ENCODE measurements at regions not wholly inside any gene's neighbourhood (a gene's known extent, or its start where the extent isn't known, plus 50 kb on each side); places are given as distances from the start of the nearest gene placed in this dataset.

DNA sequence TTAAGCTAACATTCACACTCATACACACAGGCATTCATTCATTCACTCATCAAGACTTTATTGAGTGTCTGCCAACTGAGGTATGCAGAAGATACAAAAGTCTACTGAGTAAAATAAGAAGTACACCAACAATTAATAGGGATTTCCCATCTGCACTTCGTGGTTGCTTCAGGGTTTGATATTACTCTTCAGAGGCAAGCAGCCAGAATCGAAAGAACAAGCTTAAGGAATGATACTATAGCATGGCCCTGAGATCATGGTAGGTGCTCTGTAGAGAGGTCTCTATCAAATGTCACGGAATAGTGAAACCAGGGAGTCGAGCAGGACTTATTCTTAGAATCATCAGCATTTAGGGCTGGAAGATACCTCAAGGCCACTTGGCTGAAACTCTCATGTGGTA lies 135.4 kb downstream of the NRN1 start:
- H3K27me3 ChIP-seq (ENCODE audit: insufficient read depth) = no peaks in the 10 kb centered on the region
- H3K9me3 ChIP-seq = no peaks in the 10 kb centered on the region
- WGBS (ENCODE audit: low lambda C conversion rate) = 6% methylated on average over 4 of the region's 4 CpGs

More for the DNA sequence above, 135.4 kb downstream of the NRN1 start:
- no peaks in the 10 kb centered on the region for H3K9me2 ChIP-seq
- no peak for DNase-seq
- ChIA-PET CTCF (no interaction called here), POLR2A (no interaction called here)
- TF ChIP-seq POLR2AphosphoS5 (IDR thresholded peaks at IDR 0.05; ENCODE audit: low read depth, low read length) = no peak
- TF ChIP-seq FOXJ3 (CRISPR knock-in tag; IDR thresholded peaks at IDR 0.05) = no peak
- TF ChIP-seq, protein P1, sequence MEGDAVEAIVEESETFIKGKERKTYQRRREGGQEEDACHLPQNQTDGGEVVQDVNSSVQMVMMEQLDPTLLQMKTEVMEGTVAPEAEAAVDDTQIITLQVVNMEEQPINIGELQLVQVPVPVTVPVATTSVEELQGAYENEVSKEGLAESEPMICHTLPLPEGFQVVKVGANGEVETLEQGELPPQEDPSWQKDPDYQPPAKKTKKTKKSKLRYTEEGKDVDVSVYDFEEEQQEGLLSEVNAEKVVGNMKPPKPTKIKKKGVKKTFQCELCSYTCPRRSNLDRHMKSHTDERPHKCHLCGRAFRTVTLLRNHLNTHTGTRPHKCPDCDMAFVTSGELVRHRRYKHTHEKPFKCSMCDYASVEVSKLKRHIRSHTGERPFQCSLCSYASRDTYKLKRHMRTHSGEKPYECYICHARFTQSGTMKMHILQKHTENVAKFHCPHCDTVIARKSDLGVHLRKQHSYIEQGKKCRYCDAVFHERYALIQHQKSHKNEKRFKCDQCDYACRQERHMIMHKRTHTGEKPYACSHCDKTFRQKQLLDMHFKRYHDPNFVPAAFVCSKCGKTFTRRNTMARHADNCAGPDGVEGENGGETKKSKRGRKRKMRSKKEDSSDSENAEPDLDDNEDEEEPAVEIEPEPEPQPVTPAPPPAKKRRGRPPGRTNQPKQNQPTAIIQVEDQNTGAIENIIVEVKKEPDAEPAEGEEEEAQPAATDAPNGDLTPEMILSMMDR (IDR thresholded peaks at IDR 0.05) = no peak
- no peak for TF ChIP-seq JUND (IDR thresholded peaks at IDR 0.05)
- TF ChIP-seq, protein P2, sequence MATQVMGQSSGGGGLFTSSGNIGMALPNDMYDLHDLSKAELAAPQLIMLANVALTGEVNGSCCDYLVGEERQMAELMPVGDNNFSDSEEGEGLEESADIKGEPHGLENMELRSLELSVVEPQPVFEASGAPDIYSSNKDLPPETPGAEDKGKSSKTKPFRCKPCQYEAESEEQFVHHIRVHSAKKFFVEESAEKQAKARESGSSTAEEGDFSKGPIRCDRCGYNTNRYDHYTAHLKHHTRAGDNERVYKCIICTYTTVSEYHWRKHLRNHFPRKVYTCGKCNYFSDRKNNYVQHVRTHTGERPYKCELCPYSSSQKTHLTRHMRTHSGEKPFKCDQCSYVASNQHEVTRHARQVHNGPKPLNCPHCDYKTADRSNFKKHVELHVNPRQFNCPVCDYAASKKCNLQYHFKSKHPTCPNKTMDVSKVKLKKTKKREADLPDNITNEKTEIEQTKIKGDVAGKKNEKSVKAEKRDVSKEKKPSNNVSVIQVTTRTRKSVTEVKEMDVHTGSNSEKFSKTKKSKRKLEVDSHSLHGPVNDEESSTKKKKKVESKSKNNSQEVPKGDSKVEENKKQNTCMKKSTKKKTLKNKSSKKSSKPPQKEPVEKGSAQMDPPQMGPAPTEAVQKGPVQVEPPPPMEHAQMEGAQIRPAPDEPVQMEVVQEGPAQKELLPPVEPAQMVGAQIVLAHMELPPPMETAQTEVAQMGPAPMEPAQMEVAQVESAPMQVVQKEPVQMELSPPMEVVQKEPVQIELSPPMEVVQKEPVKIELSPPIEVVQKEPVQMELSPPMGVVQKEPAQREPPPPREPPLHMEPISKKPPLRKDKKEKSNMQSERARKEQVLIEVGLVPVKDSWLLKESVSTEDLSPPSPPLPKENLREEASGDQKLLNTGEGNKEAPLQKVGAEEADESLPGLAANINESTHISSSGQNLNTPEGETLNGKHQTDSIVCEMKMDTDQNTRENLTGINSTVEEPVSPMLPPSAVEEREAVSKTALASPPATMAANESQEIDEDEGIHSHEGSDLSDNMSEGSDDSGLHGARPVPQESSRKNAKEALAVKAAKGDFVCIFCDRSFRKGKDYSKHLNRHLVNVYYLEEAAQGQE (IDR thresholded peaks at IDR 0.05; ENCODE audit: low read depth, low read length) = no peak
- no peak for TF ChIP-seq FOSL2 (IDR thresholded peaks at IDR 0.05; ENCODE audit: borderline replicate concordance, low read depth)
- TF ChIP-seq SIN3A (IDR thresholded peaks at IDR 0.05; ENCODE audit: borderline replicate concordance, low read depth, low read length) = no peak
- no peak for TF ChIP-seq TEAD4 (IDR thresholded peaks at IDR 0.05; ENCODE audit: borderline replicate concordance, insufficient read depth)
- TF ChIP-seq EZH2phosphoT487 (IDR thresholded peaks at IDR 0.05; ENCODE audit: borderline replicate concordance, low read depth) = no peak
- no peak for TF ChIP-seq MXI1 (IDR thresholded peaks at IDR 0.05; ENCODE audit: low read depth, low read length)
- no peak for TF ChIP-seq RAD21 (IDR thresholded peaks at IDR 0.05; ENCODE audit: low read length)
- TF ChIP-seq TAF1 (IDR thresholded peaks at IDR 0.05; ENCODE audit: borderline replicate concordance, low read depth, low read length) = no peak
- no peak for TF ChIP-seq YY1 (IDR thresholded peaks at IDR 0.05; ENCODE audit: low read depth)
- TF ChIP-seq GATA2 (CRISPR knock-in tag; IDR thresholded peaks at IDR 0.05) = no peak
- TF ChIP-seq CHD2 (IDR thresholded peaks at IDR 0.05; ENCODE audit: low read length, partially characterized antibody) = no peak
- no peak for TF ChIP-seq TCF12 (IDR thresholded peaks at IDR 0.05)
- TF ChIP-seq RCOR1 (IDR thresholded peaks at IDR 0.05; ENCODE audit: low read length) = no peak
- TF ChIP-seq, protein P3, sequence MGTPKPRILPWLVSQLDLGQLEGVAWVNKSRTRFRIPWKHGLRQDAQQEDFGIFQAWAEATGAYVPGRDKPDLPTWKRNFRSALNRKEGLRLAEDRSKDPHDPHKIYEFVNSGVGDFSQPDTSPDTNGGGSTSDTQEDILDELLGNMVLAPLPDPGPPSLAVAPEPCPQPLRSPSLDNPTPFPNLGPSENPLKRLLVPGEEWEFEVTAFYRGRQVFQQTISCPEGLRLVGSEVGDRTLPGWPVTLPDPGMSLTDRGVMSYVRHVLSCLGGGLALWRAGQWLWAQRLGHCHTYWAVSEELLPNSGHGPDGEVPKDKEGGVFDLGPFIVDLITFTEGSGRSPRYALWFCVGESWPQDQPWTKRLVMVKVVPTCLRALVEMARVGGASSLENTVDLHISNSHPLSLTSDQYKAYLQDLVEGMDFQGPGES (IDR thresholded peaks at IDR 0.05; ENCODE audit: low read depth, low read length) = no peak
- no peak for TF ChIP-seq NRF1 (IDR thresholded peaks at IDR 0.05; ENCODE audit: low read depth, low read length)
- H3K79me2 ChIP-seq (ENCODE audit: insufficient read depth) = no peaks in the 10 kb centered on the region
- H3K4me2 ChIP-seq = no peak overlapping the region
- H2AFZ ChIP-seq (ENCODE audit: low read depth) = no peak overlapping the region
- no peak overlapping the region for H3K9ac ChIP-seq
- H3K4me1 ChIP-seq (ENCODE audit: control insufficient read depth in 1 of 2, insufficient read depth in 2 of 2, low read depth in 1 of 2, low read length in 1 of 2) = no peaks in the 10 kb centered on the region; a peak in 1 of 4 replicates
- no peak overlapping the region for H3K4me3 ChIP-seq (ENCODE audit: low read depth in 2 of 2, low read length in 1 of 2)
- H3K27ac ChIP-seq (ENCODE audit: low read depth in 2 of 2, low read length in 1 of 2) = no peak overlapping the region
- no peaks in the 10 kb centered on the region for H3K36me3 ChIP-seq (replicated peaks in 1 of 2; ENCODE audit: control insufficient read depth in 1 of 2, insufficient read depth in 2 of 2, low read length in 1 of 2)
- H4K20me1 ChIP-seq (ENCODE audit: insufficient read depth) = no peaks in the 10 kb centered on the region
- H3F3A ChIP-seq (replicated peaks; ENCODE audit: insufficient read depth) = no peaks in the 10 kb centered on the region

Measured in SK-N-SH (cell line).